Epithelial cell of esophagus (primary cell): ENCODE measurements at regions not wholly inside any gene's neighbourhood (a gene's known extent, or its start where the extent isn't known, plus 50 kb on each side); places are given as distances from the start of the nearest gene placed in this dataset.

Experiments
- DNase-seq: peaks from one replicate; pipeline ENCODE4 v3.0.0; 2010; ENCODE audit warnings: low read depth
- H3K4me3 ChIP-seq: 2 replicates; pipeline ENCODE4 v1.5.1; 2011; ENCODE audit warnings: mild to moderate bottlenecking, low read length, control low read depth
- TF ChIP-seq, protein P1 (sequence below): IDR thresholded peaks from 2 replicates; pipeline ENCODE4 v1.5.1; 2011; ENCODE audit warnings: low read depth, mild to moderate bottlenecking, low read length, control low read depth, inconsistent platforms; ENCODE audit not compliant: insufficient read depth; ENCODE audit errors: missing control alignments

- TF ChIP-seq, protein P1, sequence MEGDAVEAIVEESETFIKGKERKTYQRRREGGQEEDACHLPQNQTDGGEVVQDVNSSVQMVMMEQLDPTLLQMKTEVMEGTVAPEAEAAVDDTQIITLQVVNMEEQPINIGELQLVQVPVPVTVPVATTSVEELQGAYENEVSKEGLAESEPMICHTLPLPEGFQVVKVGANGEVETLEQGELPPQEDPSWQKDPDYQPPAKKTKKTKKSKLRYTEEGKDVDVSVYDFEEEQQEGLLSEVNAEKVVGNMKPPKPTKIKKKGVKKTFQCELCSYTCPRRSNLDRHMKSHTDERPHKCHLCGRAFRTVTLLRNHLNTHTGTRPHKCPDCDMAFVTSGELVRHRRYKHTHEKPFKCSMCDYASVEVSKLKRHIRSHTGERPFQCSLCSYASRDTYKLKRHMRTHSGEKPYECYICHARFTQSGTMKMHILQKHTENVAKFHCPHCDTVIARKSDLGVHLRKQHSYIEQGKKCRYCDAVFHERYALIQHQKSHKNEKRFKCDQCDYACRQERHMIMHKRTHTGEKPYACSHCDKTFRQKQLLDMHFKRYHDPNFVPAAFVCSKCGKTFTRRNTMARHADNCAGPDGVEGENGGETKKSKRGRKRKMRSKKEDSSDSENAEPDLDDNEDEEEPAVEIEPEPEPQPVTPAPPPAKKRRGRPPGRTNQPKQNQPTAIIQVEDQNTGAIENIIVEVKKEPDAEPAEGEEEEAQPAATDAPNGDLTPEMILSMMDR = no peak
- no peak overlapping the region for H3K4me3 ChIP-seq
- no peak for DNase-seq
These were observed 536.8 kb downstream of the XIRP2 start for GRCh38 chr2:167424803-167425755.

DNA sequence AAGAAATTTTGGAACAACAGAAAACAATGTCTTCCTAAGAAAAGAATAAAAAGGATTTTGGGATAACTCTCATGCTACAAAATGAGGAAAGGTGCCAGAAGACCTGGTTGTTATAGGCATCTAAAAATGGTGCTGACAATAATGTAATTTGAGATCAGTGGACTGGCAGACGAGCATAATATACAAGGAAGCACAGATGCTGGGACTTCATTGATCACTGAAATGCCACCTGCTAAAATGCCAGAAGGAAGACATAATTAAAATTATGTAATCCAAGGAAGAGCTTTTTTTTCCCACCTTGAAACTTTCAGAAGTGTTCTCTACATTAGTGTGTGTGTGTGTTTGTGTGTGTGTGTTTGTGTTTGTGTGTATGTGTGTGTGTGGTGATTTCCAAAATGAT lies 535.9 kb downstream of the XIRP2 start:
- TF ChIP-seq, protein P1 = no peak
- no peak overlapping the region for H3K4me3 ChIP-seq
- no peak for DNase-seq

- no peak overlapping the region for H3K4me3 ChIP-seq
- TF ChIP-seq, protein P1 = no peak
- no peak for DNase-seq
These were observed 535.5 kb downstream of the XIRP2 start for GRCh38 chr2:167423731-167424130.

GRCh38 chr2:167420211-167420610 lies 531.9 kb downstream of the XIRP2 start:
- DNase-seq = no peak
- TF ChIP-seq, protein P1 = no peak
- H3K4me3 ChIP-seq = no peak overlapping the region

- TF ChIP-seq, protein P1 = no peak
- H3K4me3 ChIP-seq = no peak overlapping the region
- no peak for DNase-seq
These were observed 526.8 kb downstream of the XIRP2 start for GRCh38 chr2:167415068-167415467.

DNA sequence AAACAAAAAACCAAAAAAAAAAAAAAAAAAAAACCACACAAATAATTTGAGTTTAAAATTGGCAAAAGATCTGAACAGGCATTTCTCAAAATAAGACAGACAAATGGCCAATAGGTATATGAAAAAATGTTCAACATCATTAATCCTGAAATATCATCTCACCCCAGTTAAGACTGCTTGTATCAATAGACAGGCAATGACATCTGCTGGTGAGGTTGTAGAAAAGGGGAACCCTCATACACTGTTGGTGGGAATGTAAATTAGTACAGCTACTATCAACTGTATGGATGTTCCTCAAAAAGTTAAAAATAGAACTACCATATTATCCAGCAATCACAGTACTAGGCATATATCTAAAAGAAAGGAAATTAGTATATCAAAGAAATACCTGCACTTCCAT lies 523.1 kb downstream of the XIRP2 start:
- no peak overlapping the region for H3K4me3 ChIP-seq
- DNase-seq = no peak
- TF ChIP-seq, protein P1 = no peak
